Iris pigment epithelial cell (primary cell): ENCODE measurements at regions not wholly inside any gene's neighbourhood (a gene's known extent, or its start where the extent isn't known, plus 50 kb on each side); places are given as distances from the start of the nearest gene placed in this dataset.
"Not testable (repeated sequence)": the region's sequence is repeated elsewhere in the genome, so short reads cannot be mapped to it uniquely, and the experiment has no call there.

ENCODE experiments used
- DNase-seq: peaks from one replicate; pipeline ENCODE4 v3.0.0-alpha.2; 2011; ENCODE audit warnings: low read depth

DNA sequence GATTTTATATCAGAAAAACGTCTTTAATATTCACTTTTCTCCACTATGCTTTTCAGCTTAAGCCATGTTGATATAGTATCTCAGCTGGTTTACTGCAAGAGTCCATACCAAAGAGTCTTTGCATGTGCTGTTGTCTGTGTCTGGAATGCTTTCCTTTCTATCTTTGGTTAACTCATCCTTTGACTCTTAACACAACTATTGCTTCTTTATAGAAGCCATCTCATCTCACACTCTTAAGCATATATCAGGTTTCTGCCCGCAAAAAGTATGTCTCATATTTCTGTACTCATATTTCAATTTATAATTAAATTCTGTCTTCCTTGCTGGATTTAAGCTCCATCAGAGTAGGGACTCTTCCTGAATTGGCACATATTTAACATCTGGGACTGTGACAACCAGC is 220.9 kb upstream of the KCNK2 start:
- peak; percentile 82 for DNase-seq

DNA sequence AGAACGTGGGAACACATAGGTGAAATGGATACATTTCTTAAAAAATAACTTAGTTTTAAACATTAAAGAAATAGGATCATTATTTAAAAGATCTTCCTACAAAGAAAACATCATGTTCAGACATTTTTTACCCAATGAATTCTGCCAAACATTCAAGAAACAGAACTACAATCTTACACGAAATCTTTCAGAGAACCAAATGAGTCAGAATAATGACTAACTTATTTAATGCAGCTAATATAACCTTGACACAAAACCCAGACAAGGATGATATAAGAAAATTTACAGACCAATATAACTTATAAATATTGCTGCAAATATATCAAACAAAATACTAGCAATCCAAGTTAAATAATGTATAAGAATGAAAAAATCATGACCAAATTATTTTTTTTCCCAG is 220.1 kb upstream of the KCNK2 start:
- peak; percentile 73 for DNase-seq

DNA sequence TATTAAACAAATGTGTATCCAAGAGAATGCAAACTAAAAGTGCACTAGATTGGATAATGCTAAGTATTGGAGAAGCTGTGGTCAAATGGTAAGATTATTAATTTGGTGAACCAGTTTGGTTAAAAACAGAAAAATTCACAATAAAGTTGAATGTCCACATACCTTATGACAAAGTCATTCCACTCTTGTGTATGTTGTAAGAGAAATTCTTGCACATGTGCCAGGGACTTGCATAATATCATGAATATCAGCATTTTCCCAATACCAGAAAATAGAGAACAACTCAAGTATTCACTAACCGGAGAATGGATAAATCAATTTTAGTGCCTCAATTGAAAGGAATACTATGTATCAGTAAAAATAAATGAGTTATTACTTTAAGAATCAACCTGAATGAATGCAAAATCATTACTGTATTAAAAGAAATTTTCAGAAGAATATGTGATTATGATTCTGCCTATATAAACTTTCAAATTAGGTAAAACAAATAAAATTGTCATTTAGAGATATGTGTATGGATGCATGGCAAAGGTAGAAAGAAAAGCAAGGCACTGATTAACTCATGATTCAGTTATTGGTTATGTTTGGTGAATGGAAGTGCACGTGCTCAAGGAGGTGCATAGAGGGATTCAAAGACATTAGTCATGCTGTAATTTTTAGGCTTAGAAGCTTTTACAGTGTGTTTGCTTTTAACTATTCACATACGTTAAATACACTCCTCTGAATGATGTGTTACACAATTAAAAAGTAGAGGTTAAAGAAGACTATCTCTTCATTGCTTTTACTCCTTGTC is 217.4 kb upstream of the KCNK2 start:
- DNase-seq = peak; percentile 91

DNA sequence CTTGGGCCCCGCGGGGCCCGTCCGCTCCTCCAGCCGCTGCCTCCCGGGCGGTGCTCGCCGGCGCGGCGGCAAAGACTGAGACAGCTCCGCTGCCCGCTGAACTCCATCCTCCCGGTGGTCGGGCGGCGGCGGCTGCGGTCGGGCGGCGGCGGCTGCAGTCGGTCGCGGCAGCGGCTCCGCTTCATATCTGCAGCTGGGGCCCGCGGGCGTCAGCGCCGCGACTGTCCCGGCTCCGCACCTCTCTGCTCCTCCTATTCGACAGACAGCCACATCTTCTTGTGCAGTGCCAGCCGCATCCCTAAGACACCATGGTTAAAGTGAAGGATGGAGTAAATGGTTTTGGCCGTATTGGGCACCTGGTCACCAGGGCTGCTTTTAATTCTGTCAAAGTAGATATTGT is 212.1 kb upstream of the KCNK2 start:
- DNase-seq = not testable (repeated sequence)

DNA sequence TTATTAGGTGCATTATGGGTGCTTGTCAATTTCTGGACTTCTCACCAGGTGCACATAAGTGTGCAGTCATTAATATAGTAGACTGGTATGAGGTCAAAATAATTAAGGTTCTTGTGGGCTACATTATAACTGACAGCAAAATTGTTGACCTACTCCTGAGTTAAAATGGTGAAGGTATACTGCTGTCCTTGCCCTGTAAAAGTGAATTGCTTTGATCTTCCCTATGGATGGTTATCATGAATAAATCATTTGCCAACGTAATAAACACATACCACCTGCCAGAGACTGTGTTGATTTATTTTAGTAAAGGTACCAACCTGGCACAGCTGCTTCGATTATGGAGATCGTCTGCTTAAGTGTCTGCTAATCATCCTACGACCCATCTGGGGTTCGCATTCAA is 201.6 kb upstream of the KCNK2 start:
- DNase-seq = no peak

DNA sequence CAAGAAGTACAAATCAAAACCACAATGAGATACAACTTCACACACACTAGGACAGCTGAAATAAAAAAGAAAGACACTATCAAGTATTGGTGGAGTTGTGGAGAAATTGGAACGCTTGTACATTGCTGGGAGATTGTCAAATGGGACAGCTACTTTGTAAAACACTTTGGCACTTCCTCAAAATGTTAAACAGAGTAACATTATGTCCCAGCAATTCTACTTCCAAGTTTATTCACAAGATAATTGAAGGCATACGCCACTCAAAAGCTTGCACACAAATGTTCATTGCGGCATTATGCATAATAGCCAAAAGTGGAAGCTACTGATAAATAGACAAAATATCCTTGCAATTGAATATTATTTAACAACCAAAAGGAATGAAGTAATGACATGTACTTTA is 199.9 kb upstream of the KCNK2 start:
- DNase-seq = no peak

DNA sequence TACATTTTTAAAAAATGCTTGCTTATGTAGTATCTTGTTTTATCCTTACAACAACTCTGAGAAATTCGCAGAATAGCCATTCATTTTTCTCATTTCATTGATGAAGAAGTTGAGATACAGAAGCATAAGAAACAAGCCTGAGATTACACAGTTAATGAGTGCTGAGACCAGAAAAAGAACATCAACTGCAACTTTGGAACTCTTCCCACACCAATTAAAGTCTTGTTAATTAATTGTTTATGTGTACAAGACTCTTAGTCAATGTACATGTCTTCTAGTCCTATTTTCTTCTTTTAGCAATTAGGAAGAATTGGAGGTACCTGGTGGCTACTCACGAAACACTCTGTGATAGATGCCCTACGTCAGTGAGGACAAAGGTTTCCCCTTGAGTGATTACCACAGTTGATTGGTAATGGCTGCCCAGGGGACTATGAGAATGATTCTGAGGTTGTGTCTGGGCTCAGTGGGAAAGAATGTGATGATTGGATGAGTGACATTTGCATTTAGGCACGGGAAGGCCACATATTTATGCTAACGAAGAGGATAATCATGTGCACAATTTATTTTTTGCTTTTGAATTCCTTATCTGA is 187.4 kb upstream of the KCNK2 start:
- DNase-seq = no peak

DNA sequence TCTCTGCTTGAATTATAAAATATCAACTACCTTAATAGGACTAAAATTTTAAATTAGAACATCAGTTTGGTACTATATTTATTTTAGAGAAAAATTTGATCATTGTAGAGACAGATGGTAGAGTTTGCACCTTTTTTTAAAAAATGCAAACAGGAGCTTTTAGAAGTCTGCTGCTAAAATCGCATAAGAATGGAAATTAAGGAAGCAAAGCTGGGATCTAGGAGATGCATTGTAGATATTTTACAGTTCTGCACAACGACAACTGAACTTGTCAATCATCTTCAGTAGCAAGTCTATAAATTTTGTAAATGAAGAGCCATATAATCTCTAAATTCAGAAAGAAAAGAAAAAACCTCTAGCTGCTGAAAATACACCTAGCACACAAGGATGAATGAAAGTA is 185.6 kb upstream of the KCNK2 start:
- no peak for DNase-seq

DNA sequence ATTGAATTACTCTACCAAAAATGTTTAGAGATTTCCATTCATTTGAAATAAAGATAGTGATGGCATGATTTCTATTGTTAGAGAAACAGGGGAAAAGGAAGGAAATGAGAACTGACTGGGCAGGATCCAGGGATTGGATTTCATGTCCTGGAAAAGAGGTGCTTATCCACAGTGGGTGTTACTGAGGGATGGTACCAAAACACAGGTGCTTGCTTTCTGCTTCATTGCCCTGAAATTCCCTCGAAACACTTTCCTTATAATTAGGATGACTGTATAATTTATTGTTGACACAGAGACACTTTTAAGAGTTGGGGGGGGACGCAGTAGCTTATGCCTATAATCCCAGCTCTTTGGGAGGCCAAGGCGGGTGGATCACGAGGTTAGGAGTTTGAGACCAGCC is 185.0 kb upstream of the KCNK2 start:
- DNase-seq = no peak

DNA sequence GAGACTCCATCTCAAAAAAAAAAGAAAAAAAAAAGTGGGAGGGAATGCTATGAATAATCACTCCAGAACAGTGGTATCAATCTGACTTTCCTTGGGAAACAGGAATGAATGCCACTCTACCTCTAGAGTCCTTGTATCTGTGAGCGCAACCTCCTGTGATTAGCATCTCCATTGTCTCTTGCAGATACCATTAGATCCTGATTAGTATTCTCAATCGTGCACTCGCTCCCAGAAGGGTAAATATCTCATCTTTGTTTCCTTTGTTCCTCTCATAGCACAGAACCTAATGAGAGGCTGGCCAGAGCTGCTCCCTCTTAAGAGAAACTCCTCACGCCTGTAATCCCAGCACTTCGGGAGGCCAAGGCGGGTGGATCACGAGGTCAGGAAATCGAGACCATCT is 184.4 kb upstream of the KCNK2 start:
- no peak for DNase-seq

DNA sequence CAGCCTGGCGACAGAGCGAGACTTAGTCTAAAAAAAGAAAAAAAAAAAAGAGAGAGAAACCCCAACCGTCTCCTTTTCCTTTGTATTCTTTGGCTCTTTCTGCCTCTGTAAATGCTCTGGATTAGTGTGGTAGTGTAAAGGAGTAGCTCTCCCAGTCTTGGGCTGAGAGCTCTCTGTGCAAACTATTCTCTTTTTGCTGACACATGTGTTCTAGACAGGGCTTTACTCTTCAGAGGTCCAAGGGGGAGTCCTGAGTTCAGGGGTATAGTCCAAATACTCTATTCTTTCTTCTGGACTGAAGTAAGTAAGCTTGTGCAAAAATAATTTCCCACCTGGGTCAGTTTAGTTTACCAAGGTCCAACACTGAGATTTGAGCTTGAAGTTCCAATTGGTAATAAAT is 183.8 kb upstream of the KCNK2 start:
- DNase-seq = no peak

DNA sequence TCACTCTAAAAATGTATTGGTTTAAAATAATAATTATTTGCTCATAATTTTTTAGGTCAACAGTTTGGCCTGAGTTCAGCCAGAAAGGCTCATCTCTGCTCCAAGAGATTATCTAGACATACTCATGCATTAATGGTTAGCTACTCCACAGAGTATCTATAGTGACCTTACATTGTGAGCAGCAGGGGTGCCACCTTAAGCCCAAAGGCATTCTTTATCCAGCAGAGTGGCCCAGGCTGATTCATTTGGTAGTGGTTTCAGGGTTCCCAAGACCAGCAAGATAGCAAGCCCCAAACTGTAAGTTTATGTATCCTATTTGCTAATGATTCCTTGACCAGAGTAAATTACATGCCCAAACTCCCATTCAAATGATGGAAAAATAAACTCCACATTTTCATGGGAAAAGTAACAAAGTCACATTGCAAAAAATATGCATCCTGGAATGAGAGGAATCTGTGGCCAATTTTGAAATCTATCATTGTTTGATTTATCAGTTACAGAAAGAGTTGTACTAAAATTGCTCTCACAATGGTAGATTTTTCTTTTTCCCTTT is 182.6 kb upstream of the KCNK2 start:
- DNase-seq = peak; percentile 24

DNA sequence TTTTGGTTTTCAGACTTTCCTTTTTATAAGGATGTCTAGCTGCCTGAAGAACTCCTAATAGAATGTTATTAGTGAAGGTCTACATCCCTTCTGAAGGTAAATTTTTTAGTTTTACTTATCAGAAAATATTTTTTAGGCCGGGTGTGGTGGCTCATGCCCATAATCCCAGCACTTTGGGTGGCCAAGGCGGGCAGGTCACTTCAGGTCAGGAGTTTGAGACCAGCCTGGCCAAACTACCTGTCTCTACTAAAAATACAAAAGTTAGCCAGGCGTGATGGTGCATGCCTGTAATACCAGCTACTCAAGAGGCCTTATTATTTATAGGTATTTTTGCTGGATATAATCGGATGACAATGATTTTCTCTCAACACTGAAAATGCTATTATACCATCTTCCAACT is 181.9 kb upstream of the KCNK2 start:
- DNase-seq = no peak

DNA sequence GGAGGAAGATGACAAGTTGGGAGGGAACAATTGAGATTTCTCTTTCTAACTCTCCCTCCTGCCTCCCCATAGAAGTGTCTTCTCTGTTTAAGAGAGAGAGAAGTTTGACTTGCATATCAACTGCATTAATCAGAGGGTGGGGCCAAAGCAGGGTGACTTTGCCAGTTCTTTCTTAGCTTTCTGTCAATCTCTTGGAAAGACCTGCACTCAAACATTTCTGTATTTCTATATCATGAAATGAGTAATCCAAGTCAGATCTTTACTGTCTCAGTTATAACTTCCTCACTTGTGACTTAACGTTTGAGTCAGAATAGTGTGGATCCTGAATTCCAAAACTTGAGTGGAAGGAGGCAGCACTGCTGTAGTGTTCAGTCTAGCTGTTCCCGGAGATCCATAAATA is 180.8 kb upstream of the KCNK2 start:
- peak; percentile 81 for DNase-seq

DNA sequence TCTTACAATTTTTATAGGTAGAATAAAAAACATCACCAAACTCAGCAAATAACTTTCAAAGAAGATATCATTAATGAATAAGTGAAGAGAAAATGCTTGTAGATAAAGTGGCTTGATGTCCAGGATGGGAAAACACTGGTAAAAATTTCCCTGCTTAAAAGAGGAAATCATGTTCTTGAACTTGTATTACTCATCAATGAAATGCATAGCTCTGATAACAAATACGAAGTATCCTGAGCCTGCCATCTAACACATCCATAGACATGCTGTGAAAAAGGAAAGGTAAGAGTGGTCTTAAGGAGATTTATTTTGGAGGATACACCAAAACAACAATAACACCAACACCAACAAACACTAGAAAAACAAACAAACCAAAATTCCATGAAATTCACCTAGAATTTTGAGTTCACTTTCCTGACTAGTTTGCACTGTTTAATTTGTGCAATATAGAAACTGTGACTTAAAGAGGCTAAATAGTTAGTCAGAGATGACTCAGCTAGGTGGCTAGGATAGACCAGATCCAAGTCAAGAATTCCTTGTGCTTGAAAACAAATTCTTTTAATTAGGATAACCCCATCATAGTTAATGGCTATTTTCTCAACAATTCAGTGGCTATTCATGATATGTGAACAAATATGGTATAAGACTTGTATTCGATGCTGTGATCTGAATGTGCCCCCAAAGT is 179.8 kb upstream of the KCNK2 start:
- peak; percentile 74 for DNase-seq

DNA sequence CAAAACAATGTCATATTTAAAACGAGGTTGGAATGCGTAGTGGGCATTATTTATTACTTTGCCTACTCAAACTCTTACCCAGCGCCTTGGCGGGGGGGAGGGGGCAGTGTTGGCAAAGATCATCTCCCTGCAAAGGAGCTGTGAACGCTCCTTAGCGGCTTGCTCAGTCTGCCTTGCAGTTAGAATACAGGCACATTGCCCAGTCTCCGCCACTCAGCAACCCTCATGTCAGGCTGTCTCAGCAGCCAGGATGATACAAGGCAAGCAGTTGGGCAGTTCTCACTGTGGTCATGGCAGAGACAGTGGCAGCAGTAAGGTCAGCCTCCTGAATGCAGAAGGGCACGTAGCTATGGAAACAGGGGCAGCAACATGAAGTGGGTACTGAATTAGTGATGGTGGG is 170.4 kb upstream of the KCNK2 start:
- no peak for DNase-seq

DNA sequence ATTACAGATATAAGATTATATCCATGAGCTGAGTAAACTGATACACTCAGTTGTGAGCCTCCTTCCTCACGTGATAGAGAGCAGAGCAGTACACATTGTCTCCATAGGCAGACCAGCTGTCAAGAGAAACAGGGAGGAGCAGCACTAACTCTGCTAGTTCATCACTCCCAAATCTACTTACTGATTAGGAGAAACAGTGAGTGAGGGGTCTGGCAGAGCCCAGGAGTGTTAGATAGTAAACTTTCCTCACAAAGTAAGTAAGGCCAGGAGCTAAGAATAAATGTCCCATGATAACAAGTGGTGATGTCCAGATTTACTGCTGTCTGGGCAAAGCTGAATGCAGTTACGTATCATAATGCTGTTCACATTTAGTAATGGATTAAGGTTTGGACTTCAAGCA is 168.6 kb upstream of the KCNK2 start:
- DNase-seq = no peak

DNA sequence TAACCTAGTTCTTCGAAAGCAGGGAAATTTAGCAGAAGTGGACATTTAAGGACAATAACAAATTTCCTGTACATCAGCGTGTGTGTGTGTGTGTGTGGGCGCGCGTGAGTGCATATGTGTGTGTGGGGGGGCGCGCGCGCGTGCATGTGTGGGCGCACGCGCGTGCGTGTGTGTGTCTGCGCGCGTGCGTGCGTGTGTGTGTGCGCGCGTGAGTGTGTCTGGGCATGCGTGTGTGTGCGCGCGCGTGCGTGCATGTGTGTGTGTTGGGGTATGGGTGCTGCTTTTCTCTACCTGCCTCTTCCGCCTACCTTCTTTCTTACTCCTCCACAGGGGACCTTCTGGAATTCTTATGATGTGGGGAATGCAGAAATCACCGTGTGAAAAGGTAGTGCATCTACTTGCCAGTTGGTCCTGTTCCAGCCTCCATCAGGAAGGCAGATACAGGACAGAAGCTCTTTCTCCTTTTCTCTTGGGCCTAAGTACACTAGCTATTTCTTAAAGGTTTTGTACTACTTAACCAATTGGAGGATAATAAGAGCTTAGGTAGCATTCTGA is 165.4 kb upstream of the KCNK2 start:
- DNase-seq = no peak

DNA sequence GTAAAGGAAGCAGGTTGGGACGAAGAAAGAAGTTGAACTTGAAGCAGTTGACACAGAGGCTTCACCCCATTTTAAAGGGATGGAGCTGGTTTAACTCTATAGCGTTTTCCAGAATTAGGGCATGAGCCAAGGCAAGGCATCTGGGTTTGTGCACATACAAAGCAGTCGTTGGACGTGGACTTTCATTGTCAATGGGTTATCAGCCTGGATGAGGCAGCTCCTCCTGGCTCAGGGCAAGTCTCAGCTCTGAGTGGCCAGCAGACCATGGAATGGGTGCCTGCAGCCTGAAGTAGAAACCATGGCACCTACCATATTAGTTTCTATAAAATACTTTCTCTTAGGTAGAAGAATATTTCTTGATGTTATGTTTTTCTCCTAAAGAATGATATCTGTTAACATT is 163.8 kb upstream of the KCNK2 start:
- DNase-seq = no peak

DNA sequence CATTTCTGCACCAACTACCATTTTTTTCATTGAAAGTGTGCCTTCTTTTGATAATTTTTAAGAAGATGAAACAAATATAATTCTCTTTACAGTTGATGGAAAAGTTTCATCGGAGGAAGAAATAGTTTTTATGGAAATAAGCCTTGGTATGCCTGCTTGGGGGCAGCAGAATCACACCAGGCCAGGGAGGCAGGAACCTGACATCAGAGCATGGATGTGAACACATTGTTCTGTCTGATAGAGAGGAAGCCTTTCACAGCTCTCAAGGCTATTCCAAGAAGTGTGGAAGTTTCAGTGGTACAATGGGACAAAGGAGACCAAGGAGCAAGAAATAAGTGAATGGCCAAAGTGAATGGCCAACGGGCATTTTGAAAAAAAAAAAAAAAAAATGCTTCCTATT is 162.2 kb upstream of the KCNK2 start:
- no peak for DNase-seq

DNA sequence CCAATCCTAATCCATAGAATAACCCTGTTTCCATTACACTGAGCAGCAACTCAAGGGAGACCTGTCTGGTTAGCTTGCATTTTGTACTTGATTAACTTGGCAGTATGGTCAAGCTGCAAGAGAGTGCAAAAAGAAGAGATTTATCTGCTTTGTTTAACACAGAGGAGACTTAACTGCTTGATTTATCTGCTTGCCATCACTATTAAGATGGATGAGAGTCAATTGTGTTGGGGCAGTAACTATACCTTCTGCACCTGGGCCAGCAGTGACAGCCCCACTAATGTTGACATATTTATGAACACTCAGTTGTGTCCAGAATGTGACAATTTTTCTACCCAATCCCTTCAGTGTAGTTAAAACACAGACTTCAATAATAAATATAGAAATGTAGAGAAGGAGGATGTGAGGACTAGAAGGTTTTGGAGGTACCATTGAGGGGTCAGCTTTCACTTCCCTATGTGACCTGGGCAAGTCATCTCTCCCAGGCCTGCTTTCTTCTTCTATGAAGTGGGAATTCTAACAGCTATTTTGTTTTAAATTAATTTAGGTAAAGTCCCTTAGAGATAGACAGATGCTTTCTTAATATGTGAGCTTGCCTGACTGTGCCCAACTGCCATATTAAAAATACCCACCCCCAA is 159.1 kb upstream of the KCNK2 start:
- DNase-seq = no peak

DNA sequence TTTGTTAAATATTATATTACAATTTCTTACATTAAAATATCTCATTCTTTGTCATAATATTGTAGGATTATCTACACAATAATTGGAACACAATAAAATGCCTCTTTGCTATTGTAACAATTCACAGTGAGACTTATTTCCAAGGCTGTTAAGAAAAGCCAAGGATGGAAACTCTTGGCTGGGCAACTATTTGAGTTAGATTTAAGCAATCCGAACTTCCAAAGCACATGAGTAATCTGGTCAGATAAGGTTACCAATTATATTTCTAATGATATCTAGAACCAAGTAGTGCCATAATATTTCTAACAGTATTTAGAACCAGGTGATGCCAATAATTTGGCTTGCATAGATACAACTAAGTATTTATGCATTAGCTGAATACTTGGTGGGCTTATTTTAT is 154.7 kb upstream of the KCNK2 start:
- DNase-seq = peak; percentile 18
